ENCODE measurements at regions not wholly inside any gene's neighbourhood (a gene's known extent, or its start where the extent isn't known, plus 50 kb on each side); places are given as distances from the start of the nearest gene placed in this dataset.
A peak's percentile ranks its signal among the peaks of the same experiment; 100 is the strongest.

DNA sequence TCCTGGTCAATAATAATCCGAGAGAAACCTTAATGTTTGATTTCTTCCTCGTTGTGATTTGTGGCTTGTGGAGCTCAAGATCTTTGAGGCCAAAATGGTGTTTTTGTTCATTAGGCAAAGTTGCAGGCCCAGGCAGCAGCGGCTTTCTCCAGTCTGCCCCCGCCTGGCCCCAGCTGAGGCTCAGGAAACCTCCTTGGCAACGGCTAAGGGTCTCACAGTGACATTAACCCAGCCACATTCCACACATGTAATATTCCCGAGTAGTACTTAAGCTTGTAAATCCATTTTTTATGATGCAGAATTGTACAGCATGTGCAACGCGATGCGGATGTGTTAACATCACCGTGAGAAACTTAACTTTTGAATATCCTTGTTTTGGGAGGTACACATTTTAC is 200.1 kb downstream of the BCL11A start:
- Histone ChIP-seq H3K79me1 (ENCODE audit: low read depth, low read length) (no peaks in the 10 kb centered on the region), H4K8ac (ENCODE audit: extremely low read depth, insufficient read depth, low read length) (no peak overlapping the region), H3K4me1 (replicated peaks in 1 of 4; ENCODE audit: control insufficient read depth in 3 of 4, insufficient read depth in 4 of 4, low read length in 3 of 4) (no peaks in the 10 kb centered on the region; a peak in 2 of 7 replicates), H4K20me1 (replicated peaks in 1 of 2; ENCODE audit: control insufficient read depth in 1 of 2, insufficient read depth in 2 of 2, low read length in 2 of 2) (no peaks in the 10 kb centered on the region), H3K4me3 (ENCODE audit: extremely low read depth in 1 of 4, insufficient read depth in 2 of 4, low read depth in 3 of 4, low read length in 4 of 4) (no peak overlapping the region), H2BK15ac (ENCODE audit: low read length) (no peak overlapping the region), H3K79me2 (ENCODE audit: control insufficient read depth in 1 of 2, insufficient read depth in 2 of 2, low read length in 2 of 2) (no peaks in the 10 kb centered on the region), H3K56ac (replicated peaks; ENCODE audit: insufficient read length, low read depth, low read length) (no peak overlapping the region), H3K9me3 (ENCODE audit: insufficient read depth in 2 of 2, low read depth in 1 of 2, low read length in 1 of 2) (no peaks in the 10 kb centered on the region), H3K23ac (ENCODE audit: insufficient read length) (no peak overlapping the region), H3K9ac (replicated peaks in 1 of 4; ENCODE audit: extremely low read depth in 1 of 4, low read depth in 3 of 4, low read length in 3 of 4) (no peak overlapping the region), H2AK5ac (ENCODE audit: low read depth, low read length) (no peak overlapping the region), H2AFZ (ENCODE audit: low read length) (peak overlapping the region; percentile 72; the same call in 1 of the 2 replicates), H3K23me2 (ENCODE audit: low read depth, low read length) (no peaks in the 10 kb centered on the region; the same call in 1 of the 2 replicates), H4K5ac (ENCODE audit: insufficient read length, low read depth, low read length) (no peak overlapping the region), H3K18ac (ENCODE audit: extremely low read depth, low read length) (no peak overlapping the region), H3K4ac (replicated peaks; ENCODE audit: insufficient read length, low read depth, low read length) (no peak overlapping the region), H3K27ac (ENCODE audit: low read depth, low read length) (no peak overlapping the region), H3K27me3 (replicated peaks in 1 of 4; ENCODE audit: control insufficient read depth in 3 of 4, extremely low read depth in 1 of 4, insufficient read depth in 3 of 4, low read length in 3 of 4) (no peaks in the 10 kb centered on the region), H2BK5ac (ENCODE audit: low read depth, low read length) (no peak overlapping the region), H3K14ac (ENCODE audit: insufficient read length) (no peak overlapping the region), H3K4me2 (ENCODE audit: insufficient read depth in 1 of 2, low read depth in 2 of 2, low read length in 2 of 2) (no peak overlapping the region), H3K36me3 (ENCODE audit: control insufficient read depth in 2 of 4, insufficient read depth in 4 of 4, low read length in 3 of 4) (no peaks in the 10 kb centered on the region), H4K91ac (replicated peaks; ENCODE audit: insufficient read length, low read length) (no peak overlapping the region), H2BK120ac (replicated peaks; ENCODE audit: low read depth, low read length) (no peak overlapping the region), H2BK20ac (ENCODE audit: low read length) (no peak overlapping the region), H2BK12ac (ENCODE audit: low read depth, low read length) (no peak overlapping the region)
- DNase-seq (ENCODE audit: low read depth in 1 of 2, low spot score in 2 of 2) (peak in 1 of 2 experiments; percentile 47), FAIRE-seq (no peak)
- ChIA-PET CTCF (ENCODE audit: partially characterized antibody) (interaction anchor here (0.9 to 2.2 kb wide), 6 partner anchors 13 to 289 kb away, joined by 3 to 9 read pairs (median 3); no protein-coding TSS in a partner anchor), POLR2A (ENCODE audit: partially characterized antibody) (interaction anchor here (0.8 to 1.9 kb wide), 2 partner anchors 11 to 12 kb away, joined by 3 to 5 read pairs; no protein-coding TSS in a partner anchor)
- 74% methylated on average over 10 of the region's 10 CpGs; no CpG with 5 or more reads in 1 of the 2 experiments for WGBS, 2 experiments (ENCODE audit: extremely low coverage in 1 of 2, insufficient coverage in 1 of 2, insufficient read length in 1 of 2, insufficient replicate concordance in 2 of 2, low coverage in 1 of 2, low lambda C conversion rate in 2 of 2, missing lambda C conversion rate in 1 of 2)
- TF ChIP-seq YY1 (IDR thresholded peaks at IDR 0.05; ENCODE audit: low read depth, low read length) (no peak), BCL11A (IDR thresholded peaks at IDR 0.05; ENCODE audit: low read depth in 2 of 2, low read length in 2 of 2) (no peak), MAFK (IDR thresholded peaks at IDR 0.05; ENCODE audit: low read depth, low read length) (no peak), HDAC6 (IDR thresholded peaks at IDR 0.05; ENCODE audit: low read depth, low read length) (no peak), JUND (IDR thresholded peaks at IDR 0.05; ENCODE audit: low read length) (no peak), TEAD4 (IDR thresholded peaks at IDR 0.05; ENCODE audit: low read depth, low read length) (no peak), BACH1 (IDR thresholded peaks at IDR 0.05; ENCODE audit: low read length) (no peak), RAD21 (IDR thresholded peaks at IDR 0.05 in 1 of 2, conservative IDR thresholded peaks at IDR 0.05 in 1 of 2; ENCODE audit: low read depth in 2 of 2, low read length in 2 of 2) (peak in 1 of 2 experiments; percentile 6; a peak in 2 of 4 replicates), SAP30 (IDR thresholded peaks at IDR 0.05; ENCODE audit: insufficient read depth, insufficient replicate concordance, low read length) (no peak)
- TF ChIP-seq, protein P1, sequence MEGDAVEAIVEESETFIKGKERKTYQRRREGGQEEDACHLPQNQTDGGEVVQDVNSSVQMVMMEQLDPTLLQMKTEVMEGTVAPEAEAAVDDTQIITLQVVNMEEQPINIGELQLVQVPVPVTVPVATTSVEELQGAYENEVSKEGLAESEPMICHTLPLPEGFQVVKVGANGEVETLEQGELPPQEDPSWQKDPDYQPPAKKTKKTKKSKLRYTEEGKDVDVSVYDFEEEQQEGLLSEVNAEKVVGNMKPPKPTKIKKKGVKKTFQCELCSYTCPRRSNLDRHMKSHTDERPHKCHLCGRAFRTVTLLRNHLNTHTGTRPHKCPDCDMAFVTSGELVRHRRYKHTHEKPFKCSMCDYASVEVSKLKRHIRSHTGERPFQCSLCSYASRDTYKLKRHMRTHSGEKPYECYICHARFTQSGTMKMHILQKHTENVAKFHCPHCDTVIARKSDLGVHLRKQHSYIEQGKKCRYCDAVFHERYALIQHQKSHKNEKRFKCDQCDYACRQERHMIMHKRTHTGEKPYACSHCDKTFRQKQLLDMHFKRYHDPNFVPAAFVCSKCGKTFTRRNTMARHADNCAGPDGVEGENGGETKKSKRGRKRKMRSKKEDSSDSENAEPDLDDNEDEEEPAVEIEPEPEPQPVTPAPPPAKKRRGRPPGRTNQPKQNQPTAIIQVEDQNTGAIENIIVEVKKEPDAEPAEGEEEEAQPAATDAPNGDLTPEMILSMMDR (IDR thresholded peaks at IDR 0.05; ENCODE audit: control extremely low read depth in 1 of 3, insufficient read depth in 1 of 3, low read depth in 1 of 3, low read length in 3 of 3) = peak in 2 of 3 experiments; percentile 8 to 11; a peak in 2 of 4 replicates
